ENCODE measurements at regions not wholly inside any gene's neighbourhood (a gene's known extent, or its start where the extent isn't known, plus 50 kb on each side); places are given as distances from the start of the nearest gene placed in this dataset.

GRCh38 chr21:43312011-43312410, 114.9 kb downstream of the SIK1 start:
- DNase-seq (ENCODE audit: low read depth), result no peak
- TF ChIP-seq CTCF (IDR thresholded peaks at IDR 0.05; ENCODE audit: insufficient read depth, low read depth, low read length, missing control alignments), result no peak
- no peak overlapping the region for H3K4me3 ChIP-seq (ENCODE audit: low read depth, low read length)

GRCh38 chr21:43311301-43311817, 115.6 kb downstream of the SIK1 start:
- no peak for DNase-seq (ENCODE audit: low read depth)
- no peak overlapping the region for H3K4me3 ChIP-seq (ENCODE audit: low read depth, low read length)
- no peak for TF ChIP-seq CTCF (IDR thresholded peaks at IDR 0.05; ENCODE audit: insufficient read depth, low read depth, low read length, missing control alignments)

- no peak for TF ChIP-seq CTCF (IDR thresholded peaks at IDR 0.05; ENCODE audit: insufficient read depth, low read depth, low read length, missing control alignments)
- DNase-seq (ENCODE audit: low read depth), result no peak
- H3K4me3 ChIP-seq (ENCODE audit: low read depth, low read length), result no peak overlapping the region
Measured at GRCh38 chr21:43308815-43309283, 118.1 kb downstream of the SIK1 start.

- DNase-seq (ENCODE audit: low read depth), result no peak
- H3K4me3 ChIP-seq (ENCODE audit: low read depth, low read length), result no peak overlapping the region
- no peak for TF ChIP-seq CTCF (IDR thresholded peaks at IDR 0.05; ENCODE audit: insufficient read depth, low read depth, low read length, missing control alignments)
Measured at GRCh38 chr21:43308101-43308814, 118.7 kb downstream of the SIK1 start.

GRCh38 chr21:43307677-43308070, 119.3 kb downstream of the SIK1 start:
- H3K4me3 ChIP-seq (ENCODE audit: low read depth, low read length), result no peak overlapping the region
- TF ChIP-seq CTCF (IDR thresholded peaks at IDR 0.05; ENCODE audit: insufficient read depth, low read depth, low read length, missing control alignments), result no peak
- DNase-seq (ENCODE audit: low read depth), result peak; percentile 19

- peak; percentile 88 for DNase-seq (ENCODE audit: low read depth)
- H3K4me3 ChIP-seq (ENCODE audit: low read depth, low read length), result no peak overlapping the region
- no peak for TF ChIP-seq CTCF (IDR thresholded peaks at IDR 0.05; ENCODE audit: insufficient read depth, low read depth, low read length, missing control alignments)
Measured at GRCh38 chr21:43306911-43307676, 119.8 kb downstream of the SIK1 start.
